Aorta (tissue), 5 donors: ENCODE measurements at regions not wholly inside any gene's neighbourhood (a gene's known extent, or its start where the extent isn't known, plus 50 kb on each side); places are given as distances from the start of the nearest gene placed in this dataset.

Experiments used
- ATAC-seq: fragments of 200-7000 bp; cut with Tn5 transposase; one replicate; pipeline ENCODE4 v1.9.1; 2022; ENCODE audit warnings: moderate library complexity; ENCODE audit not compliant: low FRiP score
- DNase-seq, 2 donors: peaks; one replicate each; pipeline ENCODE4 v3.0.0-alpha.2; 2020
- H3K27ac ChIP-seq, 2 donors: one replicate each; pipeline ENCODE4 v1.5.1; 2013; ENCODE audit warnings: low read length in 2 of 2, mild to moderate bottlenecking in 2 of 2, moderate library complexity in 2 of 2, control low read depth in 1 of 2, inconsistent platforms in 1 of 2, low read depth in 1 of 2
- H3K27me3 ChIP-seq, 2 donors: one replicate each; pipeline ENCODE4 v1.6.1; 2013; ENCODE audit warnings: control low read depth in 1 of 2, low read length in 1 of 2, mild to moderate bottlenecking in 1 of 2, moderate library complexity in 1 of 2; ENCODE audit not compliant: insufficient read depth in 2 of 2, control insufficient read depth in 1 of 2
- H3K36me3 ChIP-seq, 2 donors: one replicate each; pipeline ENCODE4 v1.6.1; 2013; ENCODE audit warnings: control low read depth in 1 of 2, low read length in 1 of 2, mild to moderate bottlenecking in 1 of 2; ENCODE audit not compliant: insufficient read depth in 2 of 2, control insufficient read depth in 1 of 2
- H3K4me1 ChIP-seq, 2 donors: one replicate each; pipeline ENCODE4 v1.6.1; 2013; ENCODE audit warnings: low read length in 2 of 2, control low read depth in 1 of 2, mild to moderate bottlenecking in 1 of 2, moderate library complexity in 1 of 2; ENCODE audit not compliant: insufficient read depth in 2 of 2, control insufficient read depth in 1 of 2
- H3K4me3 ChIP-seq, 2 donors: one replicate each; pipeline ENCODE4 v1.5.1; 2013; ENCODE audit warnings: low read length in 2 of 2, control low read depth in 1 of 2, mild to moderate bottlenecking in 1 of 2
- H3K9me3 ChIP-seq: one replicate; pipeline ENCODE4 v1.6.1; 2013; ENCODE audit warnings: mild to moderate bottlenecking, low read length; ENCODE audit not compliant: control insufficient read depth
- WGBS, 2 donors: extraction: QIAGEN DNeasy Blood & Tissue Kit; methylation state at CpG; one replicate each; pipeline ENCODE4 v1.1.7; 2013; 5-methylcytosine and 5-hydroxymethylcytosine counted together
- intact Hi-C, 2 donors: fragments of 100-400 bp; cut with DNase I; formaldehyde crosslinking; loops; one replicate each; pipeline versions ENCODE4 v1.14.2 to v1.15.0; 2022
- donor health status: healthy with polysubstance abuse.
- donor health status: Bipolar disorder and iron deficiency.
- donor health status: DM: no; HTN: no; CAD: no.
- donor health status: DM: no; HTN: no; CAD: no.
- donor health status: DM: yes; HTN: yes; CAD: no.

- intact Hi-C loops = no loop called here
- 94% methylated on average over 5 of the region's 5 CpGs for WGBS, 2 donors
- H3K4me3 ChIP-seq = no peak overlapping the region
Observed at GRCh38 chr10:31173752-31174151, 142.1 kb upstream of the ZNF438 start.

DNA sequence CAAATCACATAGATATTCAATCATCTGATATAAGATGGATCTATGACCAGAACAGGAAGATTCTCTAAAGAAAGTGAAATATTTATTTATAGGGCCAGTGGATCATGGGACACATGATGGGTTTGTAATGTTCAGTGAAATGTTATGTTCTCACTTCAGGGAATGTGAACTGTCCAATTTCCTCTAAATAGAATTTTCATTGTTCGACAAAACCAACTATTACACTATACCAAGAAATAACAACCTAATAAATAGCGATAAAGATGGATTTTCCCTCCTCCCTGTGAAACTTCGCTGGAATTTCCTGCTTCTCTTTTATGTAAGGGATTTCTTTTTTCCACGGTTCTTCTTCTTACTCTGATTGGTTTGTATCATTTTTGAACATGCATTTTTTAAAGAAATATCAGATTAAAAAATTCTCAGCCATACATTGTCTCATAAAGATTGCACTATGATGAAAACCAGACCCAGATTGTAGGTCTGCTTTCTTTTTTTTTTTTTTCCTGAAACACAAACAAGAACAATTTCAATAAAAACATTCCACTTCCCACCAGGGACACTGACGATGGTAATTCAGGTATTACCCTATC lies 139.8 kb upstream of the ZEB1 start:
- H3K9me3 ChIP-seq = no peaks in the 10 kb centered on the region
- H3K27ac ChIP-seq = no peak overlapping the region
- intact Hi-C loops = no loop called here
- H3K36me3 ChIP-seq = no peaks in the 10 kb centered on the region
- ATAC-seq (no peak), DNase-seq (no peak)
- H3K4me1 ChIP-seq = no peaks in the 10 kb centered on the region
- WGBS, 2 donors = 62% methylated on average over 5 of the region's 5 CpGs
- H3K27me3 ChIP-seq = no peaks in the 10 kb centered on the region
- H3K4me3 ChIP-seq = no peak overlapping the region

More at GRCh38 chr10:31173752-31174151, 142.1 kb upstream of the ZNF438 start:
- DNase-seq (no peak), ATAC-seq (no peak)
- H3K27me3 ChIP-seq = no peaks in the 10 kb centered on the region
- H3K36me3 ChIP-seq = no peaks in the 10 kb centered on the region
- peaks cover 5% of the 10 kb centered on the region for H3K9me3 ChIP-seq
- H3K4me1 ChIP-seq = no peaks in the 10 kb centered on the region
- H3K27ac ChIP-seq = no peak overlapping the region

- DNase-seq (no peak), ATAC-seq (no peak)
- Histone ChIP-seq H3K36me3 (no peaks in the 10 kb centered on the region), H3K9me3 (no peaks in the 10 kb centered on the region), H3K4me1 (peaks cover 0 to 2% of the 10 kb centered on the region in 2 donors), H3K27me3 (no peaks in the 10 kb centered on the region), H3K27ac (no peak overlapping the region), H3K4me3 (no peak overlapping the region)
- WGBS, 2 donors = 47 to 51% methylated on average over 7 of the region's 7 CpGs
- intact Hi-C loops = no loop called here
Observed at GRCh38 chr10:31186225-31187000, 132.6 kb upstream of the ZEB1 start.

GRCh38 chr10:31187182-31187581 lies 131.8 kb upstream of the ZEB1 start:
- no peaks in the 10 kb centered on the region for H3K36me3 ChIP-seq

DNA sequence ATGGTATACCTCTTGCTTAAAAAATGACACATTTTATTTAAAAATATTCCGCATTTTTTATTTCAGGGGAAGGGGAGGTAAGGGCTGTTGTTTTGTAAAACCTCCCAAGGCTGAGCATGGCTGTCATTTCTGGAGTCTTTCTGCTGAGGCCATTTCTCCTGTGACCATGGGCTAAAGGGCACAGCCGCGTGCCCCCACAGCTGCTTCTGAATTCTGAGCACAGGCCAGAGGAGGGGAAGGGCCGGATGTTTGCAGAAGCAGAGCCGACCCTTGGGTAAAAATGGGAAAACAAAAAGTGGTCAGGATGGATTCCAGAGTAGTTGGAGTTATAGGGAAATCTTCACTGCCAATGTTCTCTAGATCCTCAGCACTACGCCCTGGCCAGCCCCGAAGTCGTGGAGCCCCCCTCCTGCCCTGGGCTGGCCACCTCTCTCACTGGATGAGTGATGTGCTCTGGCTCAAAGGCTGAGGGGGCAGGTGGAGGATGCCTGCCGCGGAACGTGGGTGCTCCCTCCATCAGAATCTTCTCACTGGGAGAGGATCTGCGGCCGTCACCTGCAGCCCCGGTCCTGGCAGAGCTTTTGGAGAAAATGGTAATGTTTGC lies 131.3 kb upstream of the ZEB1 start:
- DNase-seq (no peak), ATAC-seq (no peak)
- no peaks in the 10 kb centered on the region for H3K27me3 ChIP-seq
- intact Hi-C loops = no loop called here
- H3K36me3 ChIP-seq = no peaks in the 10 kb centered on the region
- H3K4me3 ChIP-seq = no peak overlapping the region
- H3K27ac ChIP-seq = no peak overlapping the region
- 88 to 91% methylated on average over 14 of the region's 14 CpGs for WGBS, 2 donors
- H3K4me1 ChIP-seq = peaks cover 0 to 2% of the 10 kb centered on the region in 2 donors
- H3K9me3 ChIP-seq = no peaks in the 10 kb centered on the region

More at GRCh38 chr10:31187182-31187581, 131.8 kb upstream of the ZEB1 start:
- Histone ChIP-seq H3K27ac (no peak overlapping the region), H3K4me3 (no peak overlapping the region), H3K9me3 (no peaks in the 10 kb centered on the region), H3K27me3 (no peaks in the 10 kb centered on the region), H3K4me1 (peaks cover 0 to 2% of the 10 kb centered on the region in 2 donors)
- no peak for DNase-seq
- no peak for ATAC-seq
- 98% methylated on average over 2 of the region's 2 CpGs for WGBS, 2 donors
- intact Hi-C loops = no loop called here

DNA sequence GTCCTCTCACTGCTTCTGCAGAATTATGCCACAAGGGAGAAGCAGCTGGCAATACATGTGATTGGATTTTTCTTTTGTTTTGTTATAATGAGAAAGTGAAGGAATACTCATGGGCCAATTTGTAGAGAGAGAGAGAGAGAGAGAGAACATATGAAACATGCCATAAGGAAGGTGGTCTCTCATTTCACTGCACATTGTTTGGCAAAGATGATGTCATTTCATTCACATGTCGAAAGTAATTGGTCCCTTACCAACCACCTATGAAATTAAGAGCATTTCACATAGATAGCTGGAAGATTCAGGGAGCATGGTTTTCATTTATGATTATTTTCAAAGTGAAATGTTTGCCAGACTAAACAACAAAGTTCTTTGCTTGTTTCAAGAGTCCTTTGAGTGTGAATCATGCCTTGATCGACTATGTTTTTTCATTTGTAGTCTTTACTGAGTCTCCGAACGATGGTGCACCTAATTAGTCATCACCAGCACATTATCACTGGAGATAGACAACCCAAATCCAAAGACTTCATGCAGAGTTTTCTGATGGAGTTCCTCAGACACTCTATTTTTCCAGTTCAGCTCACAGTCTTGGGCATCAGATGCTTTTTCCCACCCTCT lies 130.1 kb upstream of the ZEB1 start:
- 28 to 33% methylated on average over 4 of the region's 4 CpGs for WGBS, 2 donors
- ATAC-seq (no peak), DNase-seq (no peak)
- H3K9me3 ChIP-seq = no peaks in the 10 kb centered on the region
- H3K4me3 ChIP-seq = no peak overlapping the region
- H3K36me3 ChIP-seq = no peaks in the 10 kb centered on the region
- no peak overlapping the region for H3K27ac ChIP-seq
- intact Hi-C loops = no loop called here
- no peaks in the 10 kb centered on the region for H3K27me3 ChIP-seq
- H3K4me1 ChIP-seq = peaks cover 0 to 2% of the 10 kb centered on the region in 2 donors

DNA sequence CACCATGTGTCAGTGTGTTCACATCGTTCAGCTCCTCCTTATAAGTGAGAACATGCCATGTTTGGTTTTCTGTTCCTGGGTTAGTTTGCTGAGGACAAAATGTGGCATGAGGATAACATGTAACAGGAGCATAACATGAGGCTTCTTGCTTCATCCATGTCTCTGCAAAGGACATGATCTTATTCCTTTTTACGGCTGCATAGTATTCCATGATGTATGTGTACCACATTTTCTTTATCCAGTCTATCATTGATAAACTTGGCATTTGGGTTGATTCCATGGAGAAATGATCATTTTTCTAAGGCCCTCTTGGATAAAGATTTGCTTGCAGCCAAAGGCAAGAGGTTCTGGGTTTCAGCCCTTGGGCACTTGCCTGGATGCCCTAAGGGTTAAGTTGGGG lies 128.5 kb upstream of the ZEB1 start:
- WGBS, 2 donors = 97 to 98% methylated on average over 2 of the region's 2 CpGs
- ATAC-seq (no peak), DNase-seq (no peak)
- Histone ChIP-seq H3K9me3 (no peaks in the 10 kb centered on the region), H3K4me3 (no peak overlapping the region), H3K27ac (no peak overlapping the region), H3K36me3 (no peaks in the 10 kb centered on the region), H3K4me1 (peaks cover 0 to 2% of the 10 kb centered on the region in 2 donors), H3K27me3 (no peaks in the 10 kb centered on the region)
- intact Hi-C loops = no loop called here

DNA sequence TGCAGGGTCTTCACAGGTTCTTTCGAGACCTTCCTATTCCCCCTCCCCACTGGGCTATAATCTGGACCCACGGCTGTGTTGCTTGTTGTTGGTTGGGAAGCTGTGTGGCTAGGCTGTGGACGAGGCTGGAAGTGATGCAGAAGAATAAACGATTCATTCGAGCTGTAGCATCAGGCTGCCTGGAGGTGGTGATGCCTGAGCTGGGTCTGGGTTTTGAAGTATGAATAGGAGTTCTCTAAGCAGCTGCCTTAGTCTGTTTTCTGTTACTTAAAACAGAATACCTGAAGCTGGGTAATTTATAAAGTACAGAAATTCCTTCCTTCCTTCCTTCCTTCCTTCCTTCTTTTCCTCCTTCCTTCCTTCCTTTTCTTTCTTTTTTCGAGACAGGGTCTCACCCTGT lies 126.5 kb upstream of the ZEB1 start:
- Histone ChIP-seq H3K27me3 (no peaks in the 10 kb centered on the region), H3K4me3 (no peak overlapping the region), H3K27ac (no peak overlapping the region), H3K36me3 (no peaks in the 10 kb centered on the region), H3K4me1 (no peaks in the 10 kb centered on the region), H3K9me3 (no peaks in the 10 kb centered on the region)
- intact Hi-C loops = no loop called here
- ATAC-seq (no peak), DNase-seq (no peak)
- WGBS, 2 donors = 95 to 97% methylated on average over 6 of the region's 6 CpGs
